Dendritic cell treated with granulocyte-macrophage colony-stimulating factor and Interleukin-4, amounts not matched to agents 40 ng/mL and 50 ng/mL, for 4 days (primary cell): ENCODE measurements at regions not wholly inside any gene's neighbourhood (a gene's known extent, or its start where the extent isn't known, plus 50 kb on each side); places are given as distances from the start of the nearest gene placed in this dataset.

Experiments
- H3K27ac Mint-ChIP-seq: one replicate; pipeline ENCODE4 v1.8.0; 2022; ENCODE audit warnings: mild to moderate bottlenecking, mixed read lengths
- H3K27me3 Mint-ChIP-seq: one replicate; pipeline ENCODE4 v1.8.0; 2022; ENCODE audit warnings: mild to moderate bottlenecking, mixed read lengths
- H3K36me3 Mint-ChIP-seq: one replicate; pipeline ENCODE4 v1.8.0; 2022; ENCODE audit warnings: low read depth, mixed read lengths
- H3K4me1 Mint-ChIP-seq: one replicate; pipeline ENCODE4 v1.8.0; 2022; ENCODE audit warnings: low read depth, mixed read lengths
- H3K4me3 Mint-ChIP-seq: one replicate; pipeline ENCODE4 v1.8.0; 2022; ENCODE audit warnings: mild to moderate bottlenecking, moderate library complexity, mixed read lengths
- H3K9me3 Mint-ChIP-seq: one replicate; pipeline ENCODE4 v1.8.0; 2022; ENCODE audit warnings: mixed read lengths
- intact Hi-C: fragments of 100-400 bp; cut with micrococcal nuclease; formaldehyde crosslinking; loops from one replicate; pipeline ENCODE4 v1.15.0; 2022

DNA sequence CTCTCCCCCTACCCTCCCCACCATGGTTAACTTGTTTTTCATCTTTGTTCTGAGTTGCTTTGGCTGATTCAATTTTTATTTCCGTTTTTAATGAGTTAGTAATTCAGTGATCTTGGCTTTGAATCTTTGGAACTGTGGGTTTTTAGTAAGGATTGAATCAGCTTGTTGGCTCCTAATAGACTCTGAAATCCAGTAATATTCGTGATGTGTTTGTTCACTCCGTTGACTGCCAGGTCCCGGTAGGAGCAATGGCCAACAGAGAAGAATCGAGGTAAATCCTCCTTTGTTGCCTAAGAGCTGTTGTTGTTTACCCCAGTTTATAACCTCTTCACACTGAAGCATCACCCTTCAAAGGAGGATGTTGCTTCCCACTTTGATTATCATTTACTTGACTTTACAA, 92.7 kb downstream of the PCSK1 start:
- no peaks in the 10 kb centered on the region for H3K27me3 Mint-ChIP-seq
- H3K4me1 Mint-ChIP-seq = peaks cover 18% of the 10 kb centered on the region
- H3K4me3 Mint-ChIP-seq = no peak overlapping the region
- intact Hi-C loops = no loop called here
- no peak overlapping the region for H3K27ac Mint-ChIP-seq
- H3K36me3 Mint-ChIP-seq = no peaks in the 10 kb centered on the region
- no peaks in the 10 kb centered on the region for H3K9me3 Mint-ChIP-seq

DNA sequence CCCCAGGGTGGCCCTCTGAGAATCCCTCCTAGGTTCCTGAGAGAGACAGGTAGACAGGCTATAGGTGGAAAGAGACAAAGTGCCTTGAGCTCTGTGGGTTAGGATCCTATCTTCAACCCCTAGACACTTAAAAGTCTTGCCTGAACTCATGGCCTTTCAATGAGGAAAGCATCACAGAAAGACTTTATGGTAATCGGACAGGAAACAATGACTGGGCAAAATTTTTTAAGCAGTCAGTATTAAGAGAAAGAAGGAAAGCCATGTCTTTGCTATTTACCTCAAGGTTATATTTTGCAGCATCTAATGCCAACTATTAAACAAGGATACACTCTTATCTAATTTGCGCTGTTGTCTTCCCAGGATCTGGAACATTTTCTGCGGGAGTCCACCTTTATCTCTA, 93.2 kb downstream of the PCSK1 start:
- no peak overlapping the region for H3K27ac Mint-ChIP-seq
- peaks cover 18% of the 10 kb centered on the region for H3K4me1 Mint-ChIP-seq
- no peaks in the 10 kb centered on the region for H3K36me3 Mint-ChIP-seq
- H3K9me3 Mint-ChIP-seq = no peaks in the 10 kb centered on the region
- intact Hi-C loops = loop anchor here (10.0 kb wide), 2 partner anchors 445 to 675 kb away; no protein-coding TSS in a partner anchor
- H3K4me3 Mint-ChIP-seq = no peak overlapping the region
- no peaks in the 10 kb centered on the region for H3K27me3 Mint-ChIP-seq

DNA sequence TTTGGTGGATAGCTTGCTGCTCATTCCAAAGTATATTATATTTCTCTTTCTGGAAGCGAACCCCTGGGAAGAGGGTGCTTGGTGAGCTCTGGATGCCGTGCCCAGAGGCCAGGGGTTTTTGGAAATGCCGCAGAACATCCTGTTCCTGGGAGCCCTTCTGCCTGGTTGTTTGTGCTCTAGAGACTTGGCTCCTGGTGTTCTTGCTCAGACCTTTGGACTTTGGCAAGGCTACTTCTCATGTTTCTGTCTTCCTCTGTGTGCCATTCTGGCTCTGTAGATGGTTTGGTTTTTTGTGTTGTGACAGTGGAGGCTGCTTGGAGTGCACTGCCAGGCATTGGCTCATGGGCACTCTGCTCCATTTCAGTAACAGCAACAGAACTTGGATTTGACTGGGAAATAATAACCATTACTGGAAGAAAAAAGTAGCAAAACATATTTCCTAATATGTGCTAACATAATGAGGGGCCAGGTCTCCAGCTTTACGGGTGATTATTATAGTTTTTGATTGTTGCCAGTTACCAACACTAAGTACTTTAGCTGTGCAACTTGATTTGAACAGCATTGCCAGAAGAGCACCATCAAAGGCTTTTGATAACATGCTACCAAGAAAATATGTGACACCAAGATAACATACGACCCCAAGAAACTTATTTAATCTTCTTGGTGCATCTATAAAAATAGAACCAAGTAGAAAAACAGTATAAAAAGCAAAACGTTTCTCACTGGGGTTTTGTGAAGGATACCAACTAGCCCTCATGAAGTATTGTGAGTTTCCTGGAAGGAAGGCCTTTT, 94.2 kb downstream of the PCSK1 start:
- Mint-ChIP-seq H3K9me3 (no peaks in the 10 kb centered on the region), H3K36me3 (no peaks in the 10 kb centered on the region), H3K4me3 (no peak overlapping the region), H3K27me3 (no peaks in the 10 kb centered on the region), H3K27ac (no peak overlapping the region), H3K4me1 (peaks cover 18% of the 10 kb centered on the region)
- intact Hi-C loops = loop anchor here (10.0 kb wide), 2 partner anchors 444 to 674 kb away; no protein-coding TSS in a partner anchor

DNA sequence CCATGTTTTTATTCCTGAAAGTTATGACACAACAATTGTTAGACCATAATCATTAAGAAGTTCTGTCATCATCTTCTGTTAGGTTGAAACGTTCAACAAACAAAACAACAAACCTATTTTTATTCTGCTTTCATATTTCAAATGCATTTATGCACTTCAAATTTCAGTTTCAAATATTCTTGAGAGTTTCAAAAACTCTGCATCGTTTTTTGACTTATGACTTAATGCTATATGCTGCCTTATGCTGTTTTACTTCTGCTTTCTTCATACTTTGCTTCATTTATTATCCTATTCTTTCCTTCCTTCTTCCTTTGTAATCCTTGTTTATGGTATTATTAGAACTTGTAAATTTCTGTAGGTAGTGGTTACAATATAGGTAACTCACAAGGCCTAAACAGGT, 95.0 kb downstream of the PCSK1 start:
- H3K36me3 Mint-ChIP-seq = no peaks in the 10 kb centered on the region
- intact Hi-C loops = loop anchor here (10.0 kb wide), 2 partner anchors 443 to 673 kb away; no protein-coding TSS in a partner anchor
- H3K27me3 Mint-ChIP-seq = no peaks in the 10 kb centered on the region
- no peaks in the 10 kb centered on the region for H3K9me3 Mint-ChIP-seq
- H3K4me1 Mint-ChIP-seq = peaks cover 18% of the 10 kb centered on the region
- no peak overlapping the region for H3K4me3 Mint-ChIP-seq
- no peak overlapping the region for H3K27ac Mint-ChIP-seq

DNA sequence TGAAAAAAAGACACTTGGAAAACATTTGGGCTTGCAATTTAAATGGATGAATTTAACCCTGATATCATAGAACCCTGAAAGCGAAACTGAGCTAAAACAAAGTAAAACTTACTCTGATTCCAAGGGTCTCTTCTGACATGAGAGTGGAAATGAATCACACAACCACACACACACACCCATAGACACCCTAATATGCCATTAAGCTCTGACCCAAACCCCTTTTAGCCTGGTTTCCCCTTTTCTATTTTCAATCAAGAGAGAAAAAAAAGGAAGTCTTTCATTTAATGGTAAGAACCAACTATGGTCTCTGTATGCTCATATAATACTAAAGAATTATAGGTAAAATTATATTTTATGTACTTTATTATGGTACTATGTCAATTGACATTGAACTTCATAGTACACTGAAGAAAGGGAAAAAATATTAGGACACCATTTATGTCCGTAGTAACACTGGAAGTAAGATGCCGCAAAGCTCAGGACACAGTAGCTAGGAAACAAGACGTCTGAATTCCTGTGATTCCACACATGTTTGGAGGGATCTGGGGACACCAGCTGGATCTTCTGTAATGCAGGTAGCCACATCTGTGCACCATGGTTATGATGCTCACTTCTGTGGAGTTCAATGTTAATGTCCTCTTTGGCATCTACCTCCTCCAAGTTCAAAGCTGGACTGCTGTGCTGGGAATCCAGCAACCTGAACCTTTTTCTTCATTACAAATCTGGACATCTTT, 95.8 kb downstream of the PCSK1 start:
- no peak overlapping the region for H3K27ac Mint-ChIP-seq
- no peaks in the 10 kb centered on the region for H3K9me3 Mint-ChIP-seq
- H3K27me3 Mint-ChIP-seq = no peaks in the 10 kb centered on the region
- intact Hi-C loops = loop anchor here (10.0 kb wide), 2 partner anchors 442 to 672 kb away; no protein-coding TSS in a partner anchor
- H3K4me1 Mint-ChIP-seq = peaks cover 18% of the 10 kb centered on the region
- H3K4me3 Mint-ChIP-seq = no peak overlapping the region
- no peaks in the 10 kb centered on the region for H3K36me3 Mint-ChIP-seq

DNA sequence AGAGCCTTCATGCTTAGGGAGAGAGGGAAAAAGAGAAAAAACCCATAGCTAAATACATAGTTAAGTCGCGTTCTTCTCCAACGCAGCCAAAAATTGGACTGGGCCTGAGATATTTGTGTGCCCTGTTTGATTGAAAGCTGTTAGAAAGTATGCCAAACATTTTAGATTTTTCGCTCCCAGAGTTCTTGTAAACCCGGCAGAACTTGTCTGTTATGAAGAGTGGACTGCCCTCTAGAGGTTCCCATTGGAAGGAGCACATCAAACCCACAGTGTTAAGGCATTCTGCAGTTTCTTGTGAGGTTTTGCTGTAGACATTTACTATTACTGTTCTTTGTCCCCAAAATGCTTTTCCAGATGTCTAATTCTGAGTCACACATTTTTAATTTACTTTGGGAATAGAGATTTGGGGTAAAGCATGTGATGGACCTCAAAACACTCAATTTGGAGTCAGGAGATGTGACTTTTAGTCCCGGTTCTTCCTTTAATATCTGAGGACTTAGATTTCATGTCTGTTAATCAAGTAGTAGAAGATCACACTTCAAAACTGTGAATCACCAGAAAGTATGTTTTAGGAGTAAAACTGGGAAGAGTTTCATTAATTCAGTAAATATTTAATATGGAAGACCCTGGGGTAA, 96.6 kb downstream of the PCSK1 start:
- no peaks in the 10 kb centered on the region for H3K27me3 Mint-ChIP-seq
- intact Hi-C loops = loop anchor here (1.0 to 10.0 kb wide), 4 partner anchors 375 to 672 kb away; partner anchors contain the start of gene ELL2
- no peak overlapping the region for H3K27ac Mint-ChIP-seq
- no peaks in the 10 kb centered on the region for H3K36me3 Mint-ChIP-seq
- H3K4me3 Mint-ChIP-seq = no peak overlapping the region
- H3K9me3 Mint-ChIP-seq = no peaks in the 10 kb centered on the region
- peaks cover 18% of the 10 kb centered on the region for H3K4me1 Mint-ChIP-seq

DNA sequence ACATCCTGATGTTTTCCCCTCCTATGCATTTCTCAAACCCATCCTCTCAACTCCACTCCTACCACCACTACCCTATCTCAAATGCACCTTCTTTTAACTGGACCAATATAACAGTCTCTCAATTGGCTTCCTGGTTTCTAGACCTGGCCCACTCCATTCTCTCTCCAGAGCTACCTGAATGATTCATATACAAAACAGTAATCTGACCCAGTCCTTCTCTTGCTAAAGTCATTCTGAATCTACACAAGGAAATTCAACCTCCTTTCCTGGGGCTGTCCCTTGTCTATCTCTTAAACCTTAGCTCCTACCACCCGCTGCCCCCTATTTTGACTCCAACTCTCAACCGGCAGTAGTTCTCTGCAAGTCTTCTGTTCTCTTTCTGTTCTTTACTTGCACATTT, 97.2 kb downstream of the PCSK1 start:
- no peaks in the 10 kb centered on the region for H3K36me3 Mint-ChIP-seq
- no peaks in the 10 kb centered on the region for H3K27me3 Mint-ChIP-seq
- H3K9me3 Mint-ChIP-seq = no peaks in the 10 kb centered on the region
- no peak overlapping the region for H3K27ac Mint-ChIP-seq
- no peak overlapping the region for H3K4me3 Mint-ChIP-seq
- intact Hi-C loops = loop anchor here (1.0 to 10.0 kb wide), 4 partner anchors 375 to 671 kb away; partner anchors contain the start of gene ELL2
- peaks cover 22% of the 10 kb centered on the region for H3K4me1 Mint-ChIP-seq

DNA sequence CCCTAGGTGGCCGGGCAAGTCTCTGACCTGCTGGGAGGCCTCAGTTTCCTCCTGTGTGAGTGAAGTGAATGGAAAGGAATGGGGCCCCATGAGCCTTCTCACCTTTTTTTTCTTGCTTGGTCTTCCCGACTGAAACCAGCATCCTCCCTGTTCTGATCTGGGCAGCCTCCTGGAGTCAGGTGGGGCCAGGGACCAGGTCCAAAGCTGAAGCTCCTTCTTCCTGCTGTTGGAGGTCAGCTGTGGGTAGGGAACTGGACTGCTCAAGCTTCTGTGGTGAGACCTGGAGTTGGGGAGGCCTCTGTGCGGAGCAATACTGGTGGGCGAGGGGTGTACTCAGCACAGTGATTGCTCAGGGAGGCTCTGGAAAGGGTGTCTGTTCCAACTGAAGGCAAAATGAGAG, 99.7 kb downstream of the PCSK1 start:
- intact Hi-C loops = loop anchor here (10.0 kb wide), 2 partner anchors 439 to 669 kb away; no protein-coding TSS in a partner anchor
- no peaks in the 10 kb centered on the region for H3K36me3 Mint-ChIP-seq
- H3K27me3 Mint-ChIP-seq = no peaks in the 10 kb centered on the region
- H3K9me3 Mint-ChIP-seq = no peaks in the 10 kb centered on the region
- no peak overlapping the region for H3K4me3 Mint-ChIP-seq
- H3K27ac Mint-ChIP-seq = no peak overlapping the region
- peaks cover 12% of the 10 kb centered on the region for H3K4me1 Mint-ChIP-seq

DNA sequence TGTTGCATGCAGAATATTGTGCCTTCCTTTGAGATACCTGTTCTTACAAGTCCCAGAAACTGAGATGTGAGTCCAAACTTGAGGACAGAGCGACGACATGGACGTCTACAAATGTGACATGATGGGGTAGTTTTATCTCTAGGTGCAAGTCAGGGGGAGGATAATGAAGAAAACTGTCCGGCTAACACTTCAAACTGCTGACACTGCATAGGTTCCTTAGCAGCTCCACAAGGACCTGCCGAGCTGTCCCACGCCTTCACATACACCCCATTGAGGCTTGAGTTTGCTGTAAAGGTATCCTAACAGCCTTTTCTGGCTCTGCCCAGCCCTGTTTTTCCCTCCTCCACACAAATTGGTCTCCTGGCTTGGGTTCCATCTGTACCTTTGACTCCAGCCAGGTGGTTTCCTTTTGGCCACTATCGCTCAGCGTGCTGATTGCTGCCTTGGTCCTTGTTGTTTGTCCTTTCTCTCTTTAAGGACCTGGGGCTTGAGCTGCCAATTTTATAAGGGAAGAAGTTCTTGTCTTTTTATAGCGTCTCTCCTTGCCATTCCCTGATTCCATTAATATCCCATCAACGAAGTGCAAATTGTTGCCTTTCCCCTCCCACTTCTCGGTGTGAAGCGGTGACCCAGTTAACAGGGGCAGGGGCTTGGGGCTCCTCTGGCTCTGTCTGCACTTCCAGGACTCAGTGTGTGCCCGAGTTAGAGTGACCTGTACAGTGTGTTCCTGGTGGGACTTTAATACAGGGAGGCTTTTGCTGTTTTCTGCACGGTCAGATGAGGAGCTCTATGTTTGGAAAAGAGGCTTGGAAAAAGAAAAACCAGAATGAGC, 100.3 kb downstream of the PCSK1 start:
- Mint-ChIP-seq H3K36me3 (no peaks in the 10 kb centered on the region), H3K9me3 (no peaks in the 10 kb centered on the region), H3K27me3 (no peaks in the 10 kb centered on the region), H3K4me1 (peaks cover 9% of the 10 kb centered on the region), H3K4me3 (no peak overlapping the region), H3K27ac (no peak overlapping the region)
- intact Hi-C loops = loop anchor here (10.0 kb wide), 2 partner anchors 438 to 668 kb away; no protein-coding TSS in a partner anchor

DNA sequence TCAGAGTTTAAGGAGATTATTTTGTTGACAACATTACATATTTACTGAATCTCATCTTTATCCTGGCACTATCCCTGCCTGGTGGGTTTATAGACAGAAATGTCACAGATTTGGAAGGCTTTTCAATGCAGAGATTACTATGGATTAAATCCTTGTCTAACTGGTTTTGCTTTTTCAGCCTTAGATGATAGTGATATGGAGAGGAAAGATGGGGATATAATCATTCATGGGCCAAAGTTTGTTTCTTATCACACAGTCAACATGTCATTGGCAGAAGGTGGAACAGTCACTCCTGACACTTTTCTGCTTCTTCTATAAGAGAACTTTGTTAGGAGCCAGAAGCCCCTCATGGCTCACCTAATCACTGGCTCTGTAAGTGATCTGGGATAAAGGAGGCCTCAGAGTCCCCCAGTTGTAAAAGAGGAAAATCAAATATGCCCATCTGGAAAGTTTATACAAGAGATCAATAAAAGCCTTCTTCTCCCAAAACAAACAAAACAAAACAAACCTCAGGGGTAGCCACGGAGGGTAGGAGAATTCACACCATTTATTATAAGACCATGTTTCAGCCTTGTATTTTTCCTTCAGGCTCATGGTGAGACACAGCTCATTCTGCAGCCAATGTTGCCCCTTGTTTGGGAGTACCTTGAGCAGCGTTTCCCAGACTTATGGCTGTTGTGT, 101.2 kb downstream of the PCSK1 start:
- H3K9me3 Mint-ChIP-seq = no peaks in the 10 kb centered on the region
- no peaks in the 10 kb centered on the region for H3K27me3 Mint-ChIP-seq
- intact Hi-C loops = loop anchor here (10.0 kb wide), 2 partner anchors 437 to 667 kb away; no protein-coding TSS in a partner anchor
- peaks cover 9% of the 10 kb centered on the region for H3K4me1 Mint-ChIP-seq
- H3K27ac Mint-ChIP-seq = no peak overlapping the region
- no peaks in the 10 kb centered on the region for H3K36me3 Mint-ChIP-seq
- H3K4me3 Mint-ChIP-seq = no peak overlapping the region

DNA sequence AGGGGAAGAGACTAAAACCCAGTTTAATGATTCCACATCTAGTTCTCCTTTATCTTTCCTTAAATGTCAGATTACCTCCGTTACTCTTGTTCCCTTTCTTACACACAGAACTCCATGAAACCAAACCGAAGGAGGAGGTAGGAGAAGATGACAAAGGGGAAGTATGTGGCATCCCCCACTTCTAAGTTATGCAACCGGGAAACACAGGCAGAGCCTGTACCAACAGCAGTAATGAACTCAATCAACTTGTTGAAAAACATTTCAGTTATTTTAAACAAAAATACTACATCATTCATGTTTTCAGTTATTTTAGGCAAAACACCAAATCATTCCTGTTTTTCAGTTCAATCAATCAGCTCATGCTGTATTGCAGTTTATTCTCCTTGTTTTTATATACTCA, 101.8 kb downstream of the PCSK1 start:
- intact Hi-C loops = loop anchor here (10.0 kb wide), 2 partner anchors 436 to 666 kb away; no protein-coding TSS in a partner anchor
- Mint-ChIP-seq H3K4me1 (peaks cover 9% of the 10 kb centered on the region), H3K9me3 (no peaks in the 10 kb centered on the region), H3K4me3 (no peak overlapping the region), H3K27ac (no peak overlapping the region), H3K36me3 (no peaks in the 10 kb centered on the region), H3K27me3 (no peaks in the 10 kb centered on the region)

DNA sequence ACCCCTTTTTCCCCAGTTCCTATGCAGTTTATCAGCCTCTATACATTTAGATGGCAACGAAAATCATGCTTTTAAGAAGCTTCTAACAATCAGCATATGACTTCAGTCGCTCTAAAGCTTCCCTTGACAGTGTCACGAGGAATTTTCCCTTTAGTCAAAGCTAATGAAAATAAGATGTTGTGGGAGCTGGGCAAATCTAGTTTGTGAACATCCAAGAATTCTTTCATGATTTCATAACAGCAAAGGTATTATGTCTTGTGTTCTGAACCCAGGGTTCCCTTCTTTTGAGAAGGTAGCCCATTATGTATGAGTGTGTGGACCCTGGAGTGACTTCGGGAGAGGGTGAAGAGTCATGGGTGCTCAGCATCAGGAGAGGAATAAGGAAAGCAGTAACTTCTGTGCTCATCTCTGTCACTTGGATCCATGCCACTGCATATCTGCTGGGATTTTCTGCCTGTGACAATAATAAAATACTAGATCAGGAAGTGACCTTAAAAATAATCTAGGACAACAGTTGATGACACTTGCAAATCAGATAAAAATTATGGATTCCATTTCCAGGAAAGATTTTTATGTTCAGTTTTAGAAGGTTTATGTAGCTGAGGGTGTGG, 102.4 kb downstream of the PCSK1 start:
- Mint-ChIP-seq H3K4me1 (peaks cover 9% of the 10 kb centered on the region), H3K9me3 (no peaks in the 10 kb centered on the region), H3K4me3 (no peak overlapping the region), H3K27ac (no peak overlapping the region), H3K36me3 (no peaks in the 10 kb centered on the region), H3K27me3 (no peaks in the 10 kb centered on the region)
- intact Hi-C loops = loop anchor here (10.0 kb wide), 2 partner anchors 436 to 666 kb away; no protein-coding TSS in a partner anchor
